Hematopoietic multipotent progenitor cell treated with erythropoietin and hydrocortisone succinate and interleukin-3 and kit ligand, for 17 days (in vitro differentiated cells): ENCODE measurements at regions not wholly inside any gene's neighbourhood (a gene's known extent, or its start where the extent isn't known, plus 50 kb on each side); places are given as distances from the start of the nearest gene placed in this dataset.
A peak's percentile ranks its signal among the peaks of the same experiment; 100 is the strongest.
"Not testable (repeated sequence)": the region's sequence is repeated elsewhere in the genome, so short reads cannot be mapped to it uniquely, and the experiment has no call there.

Experiments
- DNase-seq: peaks from one replicate; pipeline ENCODE4 v3.0.0-alpha.2; 2015; ENCODE audit warnings: low spot score

DNA sequence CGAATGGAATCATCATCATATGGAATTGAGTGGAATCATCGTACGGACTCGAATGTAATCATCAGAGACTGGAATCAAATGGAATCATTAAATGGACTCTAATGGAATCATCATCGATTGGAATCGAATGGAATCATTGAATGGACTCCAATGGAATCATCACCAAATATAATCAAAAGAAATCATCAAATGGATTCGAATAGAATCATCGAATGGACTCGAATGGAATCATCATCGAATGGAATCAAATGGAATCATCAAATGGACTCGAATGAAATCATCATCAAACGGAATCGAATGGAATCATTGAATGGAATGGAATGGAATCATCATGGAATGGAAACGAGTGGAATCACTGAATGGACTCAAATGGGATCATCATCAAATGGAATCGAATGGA lies 233.5 kb downstream of the SHCBP1 start:
- not testable (repeated sequence) for DNase-seq

DNA sequence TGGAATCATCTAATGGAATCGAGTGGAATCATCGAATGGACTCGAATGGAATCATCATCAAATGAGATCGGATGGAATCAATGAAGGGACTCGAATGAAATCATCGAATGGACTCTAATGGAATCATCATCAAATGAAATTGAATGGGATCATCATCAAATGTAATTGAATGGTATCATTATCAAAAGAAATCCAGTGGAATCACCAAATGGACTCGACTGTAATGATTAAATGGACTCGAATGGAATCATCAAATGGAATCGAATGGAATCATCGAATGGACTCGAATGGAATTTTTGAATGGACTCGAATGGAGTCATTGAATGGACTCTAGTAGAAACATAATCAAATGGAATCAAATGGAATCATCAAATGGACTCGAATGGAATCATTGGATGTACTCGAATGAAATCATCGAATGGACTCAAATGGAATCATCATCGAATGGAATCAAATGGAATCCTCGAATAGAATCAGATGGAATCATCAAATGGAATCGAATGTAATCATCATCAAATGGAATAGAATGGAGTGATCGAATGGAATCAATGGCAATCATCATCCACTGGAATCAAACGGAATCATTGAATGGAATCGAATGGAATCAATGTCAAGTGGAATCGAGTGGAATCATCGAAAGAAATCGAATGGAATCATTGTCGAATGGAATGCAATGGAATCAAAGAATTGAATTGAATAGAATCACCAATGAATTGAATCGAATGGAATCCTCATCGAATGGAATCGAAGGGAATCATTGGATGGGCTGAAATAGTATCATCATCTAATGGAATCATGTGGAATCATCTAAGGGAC lies 234.2 kb downstream of the SHCBP1 start:
- DNase-seq = peak; percentile 37

DNA sequence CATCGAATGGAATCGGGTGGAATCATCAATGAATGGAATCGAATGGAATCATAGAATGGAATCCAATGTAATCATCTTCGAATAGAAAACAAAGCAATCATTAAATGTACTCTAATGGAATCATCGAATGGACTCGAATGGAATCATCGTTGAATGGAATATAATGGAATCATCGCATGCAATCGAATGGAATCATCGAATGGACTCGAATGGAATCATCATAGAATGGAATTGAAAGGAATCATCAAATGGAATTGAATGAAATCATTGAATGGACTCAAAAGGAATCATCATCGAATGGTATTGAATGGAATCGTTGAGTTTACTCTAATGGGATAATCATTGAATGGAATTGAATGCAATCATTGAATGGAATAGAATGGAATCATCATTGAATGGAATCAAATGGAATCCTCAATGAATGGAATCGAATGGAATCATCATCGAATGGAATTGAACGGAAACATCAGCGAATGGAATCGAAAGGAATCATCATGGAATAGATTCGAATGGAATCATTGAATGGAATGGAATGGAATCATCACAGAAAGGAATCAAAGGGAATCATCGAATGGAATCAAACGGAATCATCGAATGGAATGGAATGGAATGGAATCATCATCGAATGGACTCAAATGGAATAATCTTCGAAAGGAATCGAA lies 234.9 kb downstream of the SHCBP1 start:
- DNase-seq = peak; percentile 82

DNA sequence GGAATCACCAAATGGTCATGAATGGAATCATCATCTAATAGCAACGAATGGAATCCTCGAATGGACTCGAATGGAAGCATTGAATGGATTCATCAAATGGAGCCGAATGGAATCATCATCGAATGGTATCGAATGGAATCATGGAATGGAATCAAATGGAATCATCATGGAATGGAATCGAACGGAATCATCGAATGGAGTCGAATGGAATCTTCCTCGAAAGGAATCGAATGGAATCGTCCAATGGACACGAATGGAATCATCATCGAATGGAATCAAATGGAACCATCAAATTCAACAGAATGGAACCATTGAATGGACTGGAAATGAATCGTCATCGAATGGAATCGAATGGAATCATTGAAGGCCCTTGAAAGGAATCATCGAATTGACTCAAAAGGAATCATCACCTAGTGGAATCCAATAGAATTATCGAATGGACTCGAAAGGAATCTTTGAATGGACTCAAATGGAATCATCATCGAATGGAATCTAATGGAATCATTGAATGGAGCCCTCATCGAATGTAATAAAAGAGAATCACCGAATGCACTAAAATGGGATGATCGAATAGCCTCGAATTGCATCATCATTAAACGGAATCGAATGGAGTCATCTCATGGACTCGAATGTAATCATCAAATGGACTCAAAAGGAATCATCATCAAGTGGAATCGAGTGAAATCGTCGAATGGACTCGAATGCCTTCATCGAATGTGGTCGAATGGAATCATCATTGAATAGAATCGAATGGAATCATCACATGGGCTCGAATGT lies 236.7 kb downstream of the SHCBP1 start:
- peak; percentile 66 for DNase-seq

DNA sequence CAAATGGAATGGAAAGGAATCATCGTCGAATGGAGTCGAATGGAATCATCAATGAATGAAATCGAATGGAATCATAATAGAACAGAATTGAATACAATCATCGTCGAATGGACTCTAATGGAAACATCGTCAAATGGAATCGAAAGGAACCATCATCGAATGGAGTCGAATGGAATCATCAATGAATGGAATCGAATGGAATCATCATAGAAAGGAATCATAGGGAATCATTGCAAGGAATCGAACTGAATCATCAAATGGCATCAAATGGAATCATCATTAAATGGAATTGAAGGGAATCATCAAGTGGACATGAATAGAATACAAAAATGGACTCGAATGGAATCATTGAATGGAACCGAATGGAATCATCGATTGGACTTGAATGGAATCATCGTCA lies 237.6 kb downstream of the SHCBP1 start:
- peak; percentile 46 for DNase-seq

DNA sequence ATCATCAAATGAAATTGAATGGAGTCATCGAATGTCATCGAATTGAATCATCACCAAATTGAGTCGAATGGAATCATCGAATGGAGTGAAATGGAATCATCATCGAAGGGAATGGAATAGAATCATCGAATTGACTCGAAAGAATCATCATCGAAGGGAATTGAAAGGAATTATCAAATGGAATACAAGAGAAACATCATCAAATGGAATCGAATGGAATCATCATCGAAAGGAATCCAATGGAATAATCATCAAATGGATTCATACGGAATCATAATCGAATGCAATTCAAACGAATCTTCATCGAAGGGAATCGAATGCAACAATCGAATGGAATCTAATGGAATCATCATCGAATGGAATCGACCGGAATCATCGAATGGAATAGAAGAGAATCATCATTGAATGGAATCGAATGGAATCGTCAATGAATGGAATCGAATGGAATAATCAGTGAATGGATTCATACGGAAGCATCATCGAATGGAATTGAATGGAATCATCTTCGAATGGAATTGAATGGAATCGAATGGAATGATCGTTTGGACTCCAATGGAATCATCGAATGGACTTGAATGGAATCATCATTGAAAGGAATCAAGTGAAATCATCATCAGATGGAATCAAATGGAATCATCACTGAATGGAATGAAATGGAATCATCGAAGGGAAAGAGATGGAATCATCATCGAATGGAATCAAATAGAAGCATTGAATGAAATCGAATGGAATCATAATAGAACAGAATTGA lies 238.2 kb downstream of the SHCBP1 start:
- peak; percentile 51 for DNase-seq

DNA sequence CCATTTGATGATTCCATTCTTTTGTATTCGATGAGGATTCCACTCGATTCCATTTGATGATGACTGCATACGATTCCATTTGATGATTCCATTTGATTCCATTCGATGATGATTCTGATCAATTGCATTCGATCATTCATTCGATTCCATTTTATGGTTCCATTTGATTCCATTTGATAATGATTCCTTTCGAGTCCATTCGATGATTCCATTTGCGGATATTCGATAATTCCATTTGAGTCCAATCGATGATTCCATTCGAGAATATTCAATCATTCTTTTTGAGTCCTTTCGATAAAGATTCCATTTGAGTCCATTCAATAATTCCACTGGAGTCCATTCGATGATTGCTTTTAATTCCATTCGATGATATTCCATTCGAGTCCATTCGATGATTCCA lies 239.1 kb downstream of the SHCBP1 start:
- DNase-seq = not testable (repeated sequence)

DNA sequence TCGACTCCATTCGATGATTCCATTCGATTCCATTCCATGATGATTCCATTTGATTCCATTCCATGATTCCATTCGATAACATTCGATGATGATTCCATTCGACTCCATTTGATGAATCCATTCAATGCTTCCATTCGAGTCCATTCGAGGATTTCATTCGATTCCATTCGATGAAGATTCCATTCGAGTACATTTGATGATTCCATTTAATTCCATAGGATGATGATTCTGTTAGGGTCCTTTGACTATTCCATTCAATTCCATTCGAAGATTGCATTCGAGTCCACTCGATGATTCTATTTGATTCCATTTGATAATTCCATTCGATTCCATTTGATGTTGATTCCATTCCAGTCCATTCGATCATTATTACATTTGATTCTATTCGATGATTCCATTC lies 239.8 kb downstream of the SHCBP1 start:
- peak; percentile 35 for DNase-seq
